ENCODE measurements at regions not wholly inside any gene's neighbourhood (a gene's known extent, or its start where the extent isn't known, plus 50 kb on each side); places are given as distances from the start of the nearest gene placed in this dataset.

DNA sequence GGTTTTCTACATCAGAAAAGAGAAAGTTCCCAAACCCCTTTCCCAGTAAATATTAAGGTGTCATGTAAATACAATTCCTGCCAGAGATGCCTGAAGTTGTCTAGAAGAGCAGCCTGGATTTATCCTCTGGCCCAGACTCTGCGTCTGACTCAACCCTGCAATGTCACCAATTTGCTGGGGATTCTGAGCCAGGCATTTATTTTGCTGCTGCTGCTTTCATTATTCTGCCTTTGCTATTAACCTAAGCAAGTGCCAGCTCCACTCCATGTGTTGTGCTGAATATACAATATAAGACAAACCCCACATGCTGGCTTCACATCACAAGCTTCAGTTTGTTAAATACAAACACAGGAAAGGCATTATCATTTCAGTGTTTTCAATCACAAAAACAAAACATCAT, 59.1 kb downstream of the ELAPOR2 start:
- TF ChIP-seq, protein P1, sequence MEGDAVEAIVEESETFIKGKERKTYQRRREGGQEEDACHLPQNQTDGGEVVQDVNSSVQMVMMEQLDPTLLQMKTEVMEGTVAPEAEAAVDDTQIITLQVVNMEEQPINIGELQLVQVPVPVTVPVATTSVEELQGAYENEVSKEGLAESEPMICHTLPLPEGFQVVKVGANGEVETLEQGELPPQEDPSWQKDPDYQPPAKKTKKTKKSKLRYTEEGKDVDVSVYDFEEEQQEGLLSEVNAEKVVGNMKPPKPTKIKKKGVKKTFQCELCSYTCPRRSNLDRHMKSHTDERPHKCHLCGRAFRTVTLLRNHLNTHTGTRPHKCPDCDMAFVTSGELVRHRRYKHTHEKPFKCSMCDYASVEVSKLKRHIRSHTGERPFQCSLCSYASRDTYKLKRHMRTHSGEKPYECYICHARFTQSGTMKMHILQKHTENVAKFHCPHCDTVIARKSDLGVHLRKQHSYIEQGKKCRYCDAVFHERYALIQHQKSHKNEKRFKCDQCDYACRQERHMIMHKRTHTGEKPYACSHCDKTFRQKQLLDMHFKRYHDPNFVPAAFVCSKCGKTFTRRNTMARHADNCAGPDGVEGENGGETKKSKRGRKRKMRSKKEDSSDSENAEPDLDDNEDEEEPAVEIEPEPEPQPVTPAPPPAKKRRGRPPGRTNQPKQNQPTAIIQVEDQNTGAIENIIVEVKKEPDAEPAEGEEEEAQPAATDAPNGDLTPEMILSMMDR (IDR thresholded peaks at IDR 0.05) = no peak
- TF ChIP-seq POLR2A (IDR thresholded peaks at IDR 0.05) = no peak
